GM12864 (cell line): ENCODE measurements at regions not wholly inside any gene's neighbourhood (a gene's known extent, or its start where the extent isn't known, plus 50 kb on each side); places are given as distances from the start of the nearest gene placed in this dataset.

Source experiments
- DNase-seq: peaks from one replicate; pipeline ENCODE4 v3.0.0-alpha.2; 2011; ENCODE audit warnings: low read depth
- H3K4me3 ChIP-seq: 2 replicates; pipeline ENCODE4 v1.5.1; 2011; ENCODE audit warnings: mild to moderate bottlenecking, low read depth, low read length, control low read depth
- CTCF ChIP-seq: IDR thresholded peaks from 2 replicates; pipeline ENCODE4 v1.5.1; 2011; ENCODE audit warnings: low read depth, mild to moderate bottlenecking, moderate library complexity, low read length, control low read depth, inconsistent platforms; ENCODE audit errors: missing control alignments

- TF ChIP-seq CTCF: no peak
- no peak for DNase-seq
- H3K4me3 ChIP-seq: no peak overlapping the region
Measured at GRCh38 chr11:116461789-116462188, 311.0 kb downstream of the BUD13 start.

- H3K4me3 ChIP-seq: no peak overlapping the region
- DNase-seq: no peak
- TF ChIP-seq CTCF: no peak
Measured at GRCh38 chr11:116460156-116460920, 312.4 kb downstream of the BUD13 start.

GRCh38 chr11:116459185-116460045, 313.4 kb downstream of the BUD13 start:
- H3K4me3 ChIP-seq: no peak overlapping the region
- no peak for DNase-seq
- TF ChIP-seq CTCF: no peak

GRCh38 chr11:116458546-116458945, 314.2 kb downstream of the BUD13 start:
- DNase-seq: no peak
- H3K4me3 ChIP-seq: no peak overlapping the region
- no peak for TF ChIP-seq CTCF

GRCh38 chr11:116457336-116458007, 315.3 kb downstream of the BUD13 start:
- no peak for TF ChIP-seq CTCF
- DNase-seq: no peak
- no peak overlapping the region for H3K4me3 ChIP-seq

GRCh38 chr11:116454951-116455350, 317.8 kb downstream of the BUD13 start:
- TF ChIP-seq CTCF: no peak
- no peak overlapping the region for H3K4me3 ChIP-seq
- no peak for DNase-seq
